Gastroesophageal sphincter (tissue), 4 donors: ENCODE measurements at regions not wholly inside any gene's neighbourhood (a gene's known extent, or its start where the extent isn't known, plus 50 kb on each side); places are given as distances from the start of the nearest gene placed in this dataset.
A peak's percentile ranks its signal among the peaks of the same experiment; 100 is the strongest.

Experiments used
- ATAC-seq: fragments of 150-250 bp; one replicate; pipeline ENCODE4 v1.9.1; 2016; ENCODE audit warnings: mild to moderate bottlenecking, moderate library complexity
- H3K27ac ChIP-seq, 4 donors: fragments of 200-600 bp; sonication (generic) in 3 of 4; 1 replicate in 3 of 4; 2 replicates in 1 of 4; pipeline ENCODE4 v1.5.1; 2016 to 2019
- H3K27me3 ChIP-seq: fragments of 200-600 bp; sonication (generic); one replicate; pipeline ENCODE4 v1.5.1; 2019
- H3K36me3 ChIP-seq, 2 donors: fragments of 200-600 bp; sonication (generic); one replicate each; pipeline ENCODE4 v1.5.1; 2019; ENCODE audit warnings: control low read depth in 1 of 2
- H3K4me1 ChIP-seq, 3 donors: fragments of 200-600 bp; sonication (generic); 1 replicate in 2 of 3; 2 replicates in 1 of 3; pipeline ENCODE4 v1.5.1; 2016 to 2019; ENCODE audit warnings: control low read depth in 2 of 3
- H3K4me3 ChIP-seq, 2 donors: fragments of 200-600 bp; sonication (generic); one replicate each; pipeline ENCODE4 v1.5.1; 2019; ENCODE audit warnings: mild to moderate bottlenecking in 1 of 2, moderate library complexity in 1 of 2
- H3K9me3 ChIP-seq, 3 donors: fragments of 200-600 bp; sonication (generic); one replicate each; pipeline ENCODE4 v1.5.1; 2017 to 2019; ENCODE audit warnings: control low read depth in 2 of 3
- CTCF ChIP-seq, 4 experiments: fragments of 200-600 bp in 2 of 4; fragments of 450-650 bp in 2 of 4; sonication (generic) in 1 of 4; IDR thresholded peaks; one replicate each; pipeline ENCODE4 v1.5.1; 2017 to 2019; ENCODE audit warnings: antibody characterized with exemption in 4 of 4, mild to moderate bottlenecking in 2 of 4, moderate library complexity in 2 of 4
- EP300 ChIP-seq: sonication (generic); formaldehyde crosslinking; IDR thresholded peaks from one replicate; pipeline ENCODE4 v1.6.1; 2017; ENCODE audit warnings: antibody characterized with exemption, mild to moderate bottlenecking
- POLR2A ChIP-seq, 2 donors: fragments of 450-650 bp; IDR thresholded peaks; one replicate each; pipeline ENCODE4 v1.6.1; 2017; ENCODE audit warnings: antibody characterized with exemption in 2 of 2, mild to moderate bottlenecking in 2 of 2, moderate library complexity in 1 of 2
- POLR2AphosphoS5 ChIP-seq: sonication (generic); formaldehyde crosslinking; IDR thresholded peaks from one replicate; pipeline ENCODE4 v1.6.1; 2017; ENCODE audit warnings: antibody characterized with exemption
- WGBS, 2 donors: methylation state at CpG; one replicate each; pipeline ENCODE4 v1.1.5; 2018; ENCODE audit warnings: low coverage in 1 of 2; 5-methylcytosine and 5-hydroxymethylcytosine counted together

- no peak overlapping the region for H3K4me3 ChIP-seq
- no peak for TF ChIP-seq POLR2A (IDR thresholded peaks at IDR 0.05)
- TF ChIP-seq EP300: no peak
- TF ChIP-seq CTCF (IDR thresholded peaks at IDR 0.05): no peak
- TF ChIP-seq POLR2AphosphoS5: no peak
- no peak for ATAC-seq
- H3K27me3 ChIP-seq: no peaks in the 10 kb centered on the region
- no peak overlapping the region for H3K27ac ChIP-seq
- H3K4me1 ChIP-seq: peaks cover 0 to 20% (median 6%) of the 10 kb centered on the region in 3 donors
- 36 to 68% methylated on average over 2 to 6 of the region's 6 CpGs for WGBS, 2 donors
- no peaks in the 10 kb centered on the region for H3K36me3 ChIP-seq
- no peaks in the 10 kb centered on the region for H3K9me3 ChIP-seq
These were observed 204.1 kb downstream of the ZNF365 start for GRCh38 chr10:62578301-62578700.

- Histone ChIP-seq H3K36me3 (no peaks in the 10 kb centered on the region), H3K27me3 (no peaks in the 10 kb centered on the region), H3K27ac (no peak overlapping the region), H3K4me1 (peaks cover 0 to 25% (median 9%) of the 10 kb centered on the region in 3 donors), H3K9me3 (no peaks in the 10 kb centered on the region), H3K4me3 (no peak overlapping the region)
- TF ChIP-seq POLR2A (IDR thresholded peaks at IDR 0.05) (no peak), CTCF (IDR thresholded peaks at IDR 0.05) (no peak), EP300 (no peak), POLR2AphosphoS5 (no peak)
- 89 to 100% methylated on average over 1 of the region's 1 CpG for WGBS, 2 donors
- no peak for ATAC-seq
These were observed 204.7 kb downstream of the ZNF365 start for GRCh38 chr10:62578916-62579315.

- Histone ChIP-seq H3K36me3 (no peaks in the 10 kb centered on the region), H3K9me3 (no peaks in the 10 kb centered on the region), H3K27ac (no peak overlapping the region), H3K27me3 (no peaks in the 10 kb centered on the region), H3K4me3 (no peak overlapping the region), H3K4me1 (peaks cover 0 to 35% (median 12%) of the 10 kb centered on the region in 3 donors)
- TF ChIP-seq POLR2A (IDR thresholded peaks at IDR 0.05) (no peak), CTCF (IDR thresholded peaks at IDR 0.05) (no peak), POLR2AphosphoS5 (no peak), EP300 (no peak)
- no peak for ATAC-seq
These were observed 206.2 kb downstream of the ZNF365 start for GRCh38 chr10:62580396-62580795.

GRCh38 chr10:62581351-62581750 lies 207.2 kb downstream of the ZNF365 start:
- 77 to 83% methylated on average over 2 to 3 of the region's 3 CpGs for WGBS, 2 donors
- Histone ChIP-seq H3K27ac (peak overlapping the region in 2 of 4 donors; percentile 26 to 64), H3K27me3 (no peaks in the 10 kb centered on the region), H3K36me3 (no peaks in the 10 kb centered on the region), H3K4me1 (peaks cover 0 to 35% (median 12%) of the 10 kb centered on the region in 3 donors), H3K9me3 (no peaks in the 10 kb centered on the region), H3K4me3 (no peak overlapping the region)
- ATAC-seq: no peak
- TF ChIP-seq POLR2AphosphoS5: no peak
- no peak for TF ChIP-seq EP300
- TF ChIP-seq CTCF (IDR thresholded peaks at IDR 0.05): no peak
- TF ChIP-seq POLR2A (IDR thresholded peaks at IDR 0.05): no peak

GRCh38 chr10:62582101-62582705 lies 208.0 kb downstream of the ZNF365 start:
- Histone ChIP-seq H3K9me3 (no peaks in the 10 kb centered on the region), H3K27ac (peak overlapping the region in 3 of 4 donors; percentile 48 to 64 (median 51)), H3K27me3 (no peaks in the 10 kb centered on the region), H3K4me3 (no peak overlapping the region), H3K4me1 (peaks cover 0 to 35% (median 12%) of the 10 kb centered on the region in 3 donors), H3K36me3 (no peaks in the 10 kb centered on the region)
- 67 to 73% methylated on average over 3 to 4 of the region's 4 CpGs for WGBS, 2 donors
- no peak for ATAC-seq
- TF ChIP-seq EP300 (no peak), POLR2A (IDR thresholded peaks at IDR 0.05) (no peak), CTCF (IDR thresholded peaks at IDR 0.05) (no peak), POLR2AphosphoS5 (no peak)
